ENCODE measurements at regions not wholly inside any gene's neighbourhood (a gene's known extent, or its start where the extent isn't known, plus 50 kb on each side); places are given as distances from the start of the nearest gene placed in this dataset.

DNA sequence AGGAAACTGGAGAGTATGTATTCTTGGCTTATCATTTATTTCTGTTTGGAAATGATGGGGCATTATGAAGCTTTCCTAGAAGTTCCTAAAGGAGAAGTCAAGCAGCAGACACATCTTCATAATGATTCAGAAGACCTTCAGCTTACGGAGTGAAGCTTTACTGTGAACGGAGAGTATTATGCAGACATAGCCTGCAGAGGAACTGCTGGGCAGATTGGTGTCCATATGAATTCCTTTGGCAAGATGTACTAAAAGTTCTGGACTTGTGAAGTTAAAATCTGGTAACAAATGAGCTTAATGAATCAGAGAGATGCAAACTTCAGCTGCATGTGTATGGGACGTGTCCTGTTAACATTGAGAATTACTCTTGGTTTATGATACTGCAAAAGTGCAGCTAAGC is 60.1 kb downstream of the NABP1 start:
- no peaks in the 10 kb centered on the region for H3K4me1 ChIP-seq (ENCODE audit: control insufficient read depth, extremely low read depth, insufficient read depth, low read length)
- no peak for FAIRE-seq
- H3K9ac ChIP-seq (replicated peaks; ENCODE audit: extremely low read depth, insufficient read depth, low read length): no peak overlapping the region
- no peak overlapping the region for H3K4me3 ChIP-seq (replicated peaks in 1 of 3; ENCODE audit: insufficient read depth in 1 of 3, low read depth in 1 of 3, low read length in 3 of 3)
- POLR2A ChIA-PET: no interaction called here
- dilution Hi-C loops (cut with MboI; ENCODE audit: extremely low pct_ligation_motif_present, low sequenced_read_pairs): no loop called here
- no peaks in the 10 kb centered on the region for H3K79me2 ChIP-seq (ENCODE audit: control insufficient read depth, insufficient read depth, low read length)
- TF ChIP-seq GATA2 (IDR thresholded peaks at IDR 0.05; ENCODE audit: insufficient read depth, insufficient read length, low read depth, low read length): no peak
- TF ChIP-seq, protein P1, sequence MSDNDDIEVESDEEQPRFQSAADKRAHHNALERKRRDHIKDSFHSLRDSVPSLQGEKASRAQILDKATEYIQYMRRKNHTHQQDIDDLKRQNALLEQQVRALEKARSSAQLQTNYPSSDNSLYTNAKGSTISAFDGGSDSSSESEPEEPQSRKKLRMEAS (IDR thresholded peaks at IDR 0.05; ENCODE audit: insufficient read depth, insufficient read length): no peak
- TF ChIP-seq FOS (IDR thresholded peaks at IDR 0.05; ENCODE audit: borderline replicate concordance, insufficient read depth, low read length): no peak
- no peak for TF ChIP-seq MYC (IDR thresholded peaks at IDR 0.05; ENCODE audit: low read depth, low read length)
- TF ChIP-seq JUN (IDR thresholded peaks at IDR 0.05; ENCODE audit: borderline replicate concordance, insufficient read depth, insufficient read length, low read depth): no peak
- H3K4me2 ChIP-seq (ENCODE audit: insufficient read depth, low read length): no peak overlapping the region
- DNase-seq (ENCODE audit: low read depth, low spot score): no peak
- intact Hi-C loops (cut with micrococcal nuclease): no loop called here
- H2AFZ ChIP-seq (ENCODE audit: low read depth, low read length): no peak overlapping the region
- no TSS peak for BruUV-seq (replicated peaks)
- no peaks in the 10 kb centered on the region for H3K9me3 ChIP-seq (replicated peaks; ENCODE audit: control insufficient read depth, insufficient read depth, low read length)
- H4K20me1 ChIP-seq (replicated peaks; ENCODE audit: control insufficient read depth, extremely low read depth, insufficient read depth, low read length): no peaks in the 10 kb centered on the region
- peaks cover 2 to 3% of the 10 kb centered on the region in 2 experiments for H3K27me3 ChIP-seq (ENCODE audit: control insufficient read depth in 2 of 2, insufficient read depth in 2 of 2, low read length in 2 of 2)
- no peaks in the 10 kb centered on the region for H3K36me3 ChIP-seq (ENCODE audit: control insufficient read depth in 2 of 2, extremely low read depth in 1 of 2, insufficient read depth in 2 of 2, low read length in 2 of 2)
- CTCF ChIA-PET: interaction anchor here (1.0 to 2.2 kb wide), 4 partner anchors 8 to 183 kb away, joined by 3 to 6 read pairs (median 4); no protein-coding TSS in a partner anchor
- no peaks in the 10 kb centered on the region for H3K9me1 ChIP-seq (replicated peaks; ENCODE audit: control insufficient read depth, extremely low read depth, insufficient read depth, low read length)
- no peak overlapping the region for H3K27ac ChIP-seq (ENCODE audit: insufficient read depth, low read depth, low read length)

DNA sequence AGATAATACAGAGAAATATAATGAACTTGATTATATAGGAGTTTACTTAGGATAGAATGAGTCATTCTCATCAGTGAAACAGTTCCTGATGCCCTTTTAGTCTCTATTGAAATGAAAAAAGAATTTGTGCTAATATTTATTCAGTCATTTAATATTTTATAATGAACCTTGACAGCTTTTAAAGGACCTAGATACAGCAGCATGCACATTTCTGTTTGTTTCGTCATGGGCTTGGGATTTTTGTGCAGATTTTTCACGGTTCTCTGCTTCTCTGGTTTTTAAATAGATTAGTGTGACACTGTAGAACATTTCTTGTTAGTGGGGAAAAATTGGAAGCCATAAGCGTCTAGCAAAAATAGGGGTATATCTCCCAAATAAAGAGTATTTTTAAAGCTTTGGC is 60.7 kb downstream of the NABP1 start:
- TF ChIP-seq FOS (IDR thresholded peaks at IDR 0.05; ENCODE audit: borderline replicate concordance, insufficient read depth, low read length) (no peak), EZH2 (IDR thresholded peaks at IDR 0.05; ENCODE audit: borderline replicate concordance, low read depth, low read length, severe bottlenecking) (no peak), MYC (IDR thresholded peaks at IDR 0.05; ENCODE audit: low read depth, low read length) (no peak), GATA2 (IDR thresholded peaks at IDR 0.05; ENCODE audit: insufficient read depth, insufficient read length, low read depth, low read length) (no peak), JUN (IDR thresholded peaks at IDR 0.05; ENCODE audit: borderline replicate concordance, insufficient read depth, insufficient read length, low read depth) (no peak)
- TF ChIP-seq, protein P1 (IDR thresholded peaks at IDR 0.05; ENCODE audit: insufficient read depth, insufficient read length): no peak
- Histone ChIP-seq H3K79me2 (ENCODE audit: control insufficient read depth, insufficient read depth, low read length) (no peaks in the 10 kb centered on the region), H3K4me1 (ENCODE audit: control insufficient read depth, extremely low read depth, insufficient read depth, low read length) (no peaks in the 10 kb centered on the region), H3K27ac (ENCODE audit: insufficient read depth, low read depth, low read length) (no peak overlapping the region), H2AFZ (ENCODE audit: low read depth, low read length) (no peak overlapping the region), H3K9me3 (replicated peaks; ENCODE audit: control insufficient read depth, insufficient read depth, low read length) (no peaks in the 10 kb centered on the region), H3K9me1 (replicated peaks; ENCODE audit: control insufficient read depth, extremely low read depth, insufficient read depth, low read length) (no peaks in the 10 kb centered on the region), H4K20me1 (replicated peaks; ENCODE audit: control insufficient read depth, extremely low read depth, insufficient read depth, low read length) (no peaks in the 10 kb centered on the region), H3K36me3 (ENCODE audit: control insufficient read depth in 2 of 2, extremely low read depth in 1 of 2, insufficient read depth in 2 of 2, low read length in 2 of 2) (no peaks in the 10 kb centered on the region), H3K27me3 (ENCODE audit: control insufficient read depth in 2 of 2, insufficient read depth in 2 of 2, low read length in 2 of 2) (peaks cover 2 to 3% of the 10 kb centered on the region in 2 experiments), H3K9ac (replicated peaks; ENCODE audit: extremely low read depth, insufficient read depth, low read length) (no peak overlapping the region), H3K4me3 (replicated peaks in 1 of 3; ENCODE audit: insufficient read depth in 1 of 3, low read depth in 1 of 3, low read length in 3 of 3) (no peak overlapping the region), H3K4me2 (ENCODE audit: insufficient read depth, low read length) (no peak overlapping the region)
- dilution Hi-C loops (cut with MboI; ENCODE audit: extremely low pct_ligation_motif_present, low sequenced_read_pairs) (no loop called here), intact Hi-C loops (cut with micrococcal nuclease) (no loop called here)
- no peak for DNase-seq (ENCODE audit: low read depth, low spot score)
- CTCF ChIA-PET: interaction anchor here (0.9 to 2.2 kb wide), 5 partner anchors 8 to 184 kb away, joined by 3 to 6 read pairs (median 4); no protein-coding TSS in a partner anchor
- FAIRE-seq: no peak
- POLR2A ChIA-PET: no interaction called here
- BruUV-seq (replicated peaks): no TSS peak
